Osteoblast (primary cell): ENCODE measurements at regions not wholly inside any gene's neighbourhood (a gene's known extent, or its start where the extent isn't known, plus 50 kb on each side); places are given as distances from the start of the nearest gene placed in this dataset.

ENCODE experiments used
- DNase-seq: peaks from one replicate; pipeline ENCODE4 v3.0.0; 2011; ENCODE audit warnings: low spot score, mixed read lengths; ENCODE audit not compliant: insufficient read length; ENCODE audit errors: missing footprints
- H2AFZ ChIP-seq: 2 replicates; pipeline ENCODE4 v1.6.0; 2011; ENCODE audit warnings: mild to moderate bottlenecking, low read length
- H3K27ac ChIP-seq: 2 replicates; pipeline ENCODE4 v1.5.1; 2011; ENCODE audit warnings: mild to moderate bottlenecking, low read depth, low read length, moderate library complexity
- H3K27me3 ChIP-seq: 2 replicates; pipeline ENCODE4 v1.6.0; 2012; ENCODE audit warnings: mild to moderate bottlenecking, control low read depth, inconsistent platforms, low read length, moderate library complexity; ENCODE audit not compliant: insufficient read depth
- H3K36me3 ChIP-seq: 2 replicates; pipeline ENCODE4 v1.5.1; 2011; ENCODE audit warnings: mild to moderate bottlenecking, low read length, control low read depth, moderate library complexity; ENCODE audit not compliant: insufficient read depth
- H3K4me1 ChIP-seq: 2 replicates; pipeline ENCODE4 v1.5.1; 2011; ENCODE audit warnings: mild to moderate bottlenecking, low read length, control low read depth, moderate library complexity; ENCODE audit not compliant: insufficient read depth
- H3K4me2 ChIP-seq: 2 replicates; pipeline ENCODE4 v1.6.0; 2011; ENCODE audit warnings: mild to moderate bottlenecking, low read length; ENCODE audit not compliant: insufficient read depth
- H3K4me3 ChIP-seq: fragments of 200-600 bp; sonication (generic); 3 replicates; pipeline ENCODE4 v1.5.1; 2012; ENCODE audit warnings: mild to moderate bottlenecking, low read length, inconsistent platforms; ENCODE audit not compliant: insufficient read depth
- H3K79me2 ChIP-seq: 2 replicates; pipeline ENCODE4 v1.6.0; 2012; ENCODE audit warnings: mild to moderate bottlenecking, low read length, control low read depth, inconsistent platforms; ENCODE audit not compliant: insufficient read depth
- H3K9me3 ChIP-seq: 2 replicates; pipeline ENCODE4 v1.5.1; 2011; ENCODE audit warnings: low read depth, low read length, control low read depth
- H4K20me1 ChIP-seq: 2 replicates; pipeline ENCODE4 v1.6.0; 2012; ENCODE audit warnings: mild to moderate bottlenecking, low read length, control low read depth; ENCODE audit not compliant: insufficient read depth
- CTCF ChIP-seq: IDR thresholded peaks from 2 replicates; pipeline ENCODE4 v1.5.1; 2011; ENCODE audit warnings: mild to moderate bottlenecking, low read depth, low read length, moderate library complexity; ENCODE audit errors: extremely low read depth

- Histone ChIP-seq H3K79me2 (no peaks in the 10 kb centered on the region), H4K20me1 (no peaks in the 10 kb centered on the region), H3K27ac (no peak overlapping the region), H3K27me3 (no peaks in the 10 kb centered on the region), H3K4me1 (no peaks in the 10 kb centered on the region), H2AFZ (no peak overlapping the region), H3K9me3 (no peaks in the 10 kb centered on the region), H3K4me3 (no peak overlapping the region), H3K4me2 (no peak overlapping the region), H3K36me3 (no peaks in the 10 kb centered on the region)
- peak; percentile 27 for TF ChIP-seq CTCF
- DNase-seq, result no peak
Observed at GRCh38 chr6:80930376-80930775, 822.1 kb downstream of the TENT5A start.

GRCh38 chr6:80923816-80924215 is 817.3 kb downstream of the BCKDHB start:
- H3K4me1 ChIP-seq, result no peaks in the 10 kb centered on the region
- no peak overlapping the region for H3K4me3 ChIP-seq
- H3K4me2 ChIP-seq, result no peak overlapping the region
- no peaks in the 10 kb centered on the region for H3K27me3 ChIP-seq
- no peaks in the 10 kb centered on the region for H3K9me3 ChIP-seq
- TF ChIP-seq CTCF, result no peak
- no peaks in the 10 kb centered on the region for H3K79me2 ChIP-seq
- H4K20me1 ChIP-seq, result no peaks in the 10 kb centered on the region
- H2AFZ ChIP-seq, result no peak overlapping the region
- no peak overlapping the region for H3K27ac ChIP-seq
- no peaks in the 10 kb centered on the region for H3K36me3 ChIP-seq
- no peak for DNase-seq

- H3K79me2 ChIP-seq, result no peaks in the 10 kb centered on the region
- DNase-seq, result no peak
- no peaks in the 10 kb centered on the region for H3K9me3 ChIP-seq
- H3K27me3 ChIP-seq, result no peaks in the 10 kb centered on the region
- no peaks in the 10 kb centered on the region for H3K4me1 ChIP-seq
- H3K36me3 ChIP-seq, result no peaks in the 10 kb centered on the region
- TF ChIP-seq CTCF, result no peak
- no peak overlapping the region for H3K4me3 ChIP-seq
- no peak overlapping the region for H3K4me2 ChIP-seq
- H2AFZ ChIP-seq, result no peak overlapping the region
- no peak overlapping the region for H3K27ac ChIP-seq
- no peaks in the 10 kb centered on the region for H4K20me1 ChIP-seq
Observed at GRCh38 chr6:80922916-80923455, 816.5 kb downstream of the BCKDHB start.

- H3K9me3 ChIP-seq, result no peaks in the 10 kb centered on the region
- H3K27ac ChIP-seq, result no peak overlapping the region
- no peak overlapping the region for H3K4me2 ChIP-seq
- H3K4me1 ChIP-seq, result no peaks in the 10 kb centered on the region
- no peak for DNase-seq
- H3K27me3 ChIP-seq, result no peaks in the 10 kb centered on the region
- H2AFZ ChIP-seq, result no peak overlapping the region
- H3K4me3 ChIP-seq, result no peak overlapping the region
- H4K20me1 ChIP-seq, result no peaks in the 10 kb centered on the region
- no peaks in the 10 kb centered on the region for H3K36me3 ChIP-seq
- no peaks in the 10 kb centered on the region for H3K79me2 ChIP-seq
- TF ChIP-seq CTCF, result no peak
Observed at GRCh38 chr6:80921861-80922460, 815.5 kb downstream of the BCKDHB start.
